Keratinocyte (primary cell): ENCODE measurements at regions not wholly inside any gene's neighbourhood (a gene's known extent, or its start where the extent isn't known, plus 50 kb on each side); places are given as distances from the start of the nearest gene placed in this dataset.

ENCODE experiments used
- DNase-seq: peaks from one replicate; pipeline ENCODE4 v3.0.0-alpha.2; 2011; ENCODE audit warnings: low read depth, missing footprints, low spot score
- FAIRE-seq: peaks from 2 replicates; lab custom pipeline; 2011; peaks lifted over from hg19 to GRCh38; lab: Jason Lieb, UNC
- H2AFZ ChIP-seq: 2 replicates; pipeline ENCODE4 v1.6.0; 2012; ENCODE audit warnings: low read length, control low read depth, inconsistent platforms; ENCODE audit not compliant: control insufficient read depth
- H3K27ac ChIP-seq: 2 replicates; pipeline ENCODE4 v1.5.1; 2011; ENCODE audit warnings: low read length; ENCODE audit not compliant: control insufficient read depth, insufficient read depth
- H3K27me3 ChIP-seq: 3 replicates; pipeline ENCODE4 v1.6.0; 2011; ENCODE audit warnings: low read length; ENCODE audit not compliant: control insufficient read depth, insufficient read depth; ENCODE audit errors: extremely low read depth
- H3K36me3 ChIP-seq, 2 experiments: 2 replicates in 1 of 2; 3 replicates in 1 of 2; pipeline ENCODE4 v1.5.1; 2011; ENCODE audit warnings: low read length in 2 of 2, mild to moderate bottlenecking in 1 of 2; ENCODE audit not compliant: control insufficient read depth in 2 of 2, insufficient read depth in 2 of 2; ENCODE audit errors: extremely low read depth in 1 of 2
- H3K4me1 ChIP-seq: 3 replicates; pipeline ENCODE4 v1.5.1; 2011; ENCODE audit warnings: low read length; ENCODE audit not compliant: control insufficient read depth, insufficient read depth; ENCODE audit errors: extremely low read depth
- H3K4me2 ChIP-seq: 3 replicates; pipeline ENCODE4 v1.6.0; 2011; ENCODE audit warnings: low read depth, low read length; ENCODE audit not compliant: control insufficient read depth, insufficient read depth; ENCODE audit errors: extremely low read depth
- H3K4me3 ChIP-seq, 3 experiments: fragments of 200-600 bp in 1 of 3; sonication (generic) in 1 of 3; 2 replicates in 2 of 3; 3 replicates in 1 of 3; pipeline ENCODE4 v1.5.1; 2011 to 2016; ENCODE audit warnings: low read length in 3 of 3, mild to moderate bottlenecking in 3 of 3, control low read depth in 2 of 3, inconsistent platforms in 1 of 3, low read depth in 1 of 3, mixed read lengths in 1 of 3, mixed run types in 1 of 3, moderate library complexity in 1 of 3; ENCODE audit not compliant: control insufficient read depth in 2 of 3, insufficient read depth in 2 of 3; ENCODE audit errors: extremely low read depth in 1 of 3
- H3K79me2 ChIP-seq: 2 replicates; pipeline ENCODE4 v1.6.0; 2012; ENCODE audit warnings: low read length; ENCODE audit not compliant: control insufficient read depth, insufficient read depth
- H3K9ac ChIP-seq: 3 replicates; pipeline ENCODE4 v1.6.0; 2011; ENCODE audit warnings: low read length; ENCODE audit not compliant: control insufficient read depth, insufficient read depth; ENCODE audit errors: extremely low read depth
- H3K9me1 ChIP-seq: 3 replicates; pipeline ENCODE4 v1.6.0; 2011; ENCODE audit warnings: low read length; ENCODE audit not compliant: control insufficient read depth, insufficient read depth; ENCODE audit errors: extremely low read depth
- H3K9me3 ChIP-seq: 2 replicates; pipeline ENCODE4 v1.5.1; 2012; ENCODE audit warnings: low read depth, low read length; ENCODE audit not compliant: control insufficient read depth
- H4K20me1 ChIP-seq: 3 replicates; pipeline ENCODE4 v1.6.0; 2011; ENCODE audit warnings: low read length; ENCODE audit not compliant: control insufficient read depth, insufficient read depth; ENCODE audit errors: extremely low read depth
- EZH2 ChIP-seq: IDR thresholded peaks from one replicate; pipeline ENCODE4 v1.6.1; 2012; ENCODE audit warnings: inconsistent platforms, mild to moderate bottlenecking, low read length, moderate library complexity
- dilution Hi-C: fragments of 300-500 bp; cut with MboI; formaldehyde crosslinking; loops from one replicate; pipeline ENCODE4 v1.7.0; 2020; ENCODE audit warnings: low sequenced_read_pairs; ENCODE audit not compliant: extremely low pct_ligation_motif_present
- TF ChIP-seq, protein P1 (sequence below), 3 experiments: IDR thresholded peaks in 1 of 3; conservative IDR thresholded peaks in 1 of 3; optimal IDR thresholded peaks in 1 of 3; 2 replicates in 2 of 3; 3 replicates in 1 of 3; pipeline versions ENCODE3 to v1.5.1; 2011; ENCODE audit warnings: low read length in 3 of 3, mild to moderate bottlenecking in 3 of 3, moderate library complexity in 2 of 3, control low read depth in 1 of 3, inconsistent platforms in 1 of 3; ENCODE audit not compliant: insufficient read depth in 2 of 3; ENCODE audit errors: extremely low read depth in 1 of 3

DNA sequence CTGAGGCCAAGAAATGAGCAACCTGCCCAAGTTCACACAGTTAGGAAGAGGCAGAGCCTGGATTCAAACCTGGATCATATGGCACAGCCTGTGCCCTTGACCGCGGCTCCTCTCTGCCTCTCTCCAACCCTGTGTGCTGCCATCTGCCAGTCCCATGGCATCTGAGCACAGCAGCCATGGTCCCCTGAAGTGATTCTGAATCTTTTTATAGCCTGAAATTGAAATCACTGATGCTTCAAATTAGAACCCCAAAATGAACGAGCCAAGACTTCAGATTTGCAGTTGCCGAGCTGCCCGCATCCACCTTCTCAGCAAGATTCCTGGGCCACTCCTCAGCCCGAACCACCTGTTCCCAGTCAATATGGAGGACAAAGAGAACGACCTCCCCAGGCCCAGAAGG, 252.7 kb downstream of the CTTN start:
- no peak overlapping the region for H3K4me3 ChIP-seq
- H3K9me3 ChIP-seq = peaks cover 2% of the 10 kb centered on the region
- no peaks in the 10 kb centered on the region for H3K4me1 ChIP-seq
- dilution Hi-C loops = no loop called here
- DNase-seq = no peak
- no peak for FAIRE-seq
- H3K79me2 ChIP-seq = no peaks in the 10 kb centered on the region
- no peaks in the 10 kb centered on the region for H3K27me3 ChIP-seq
- no peak overlapping the region for H3K4me2 ChIP-seq
- H3K27ac ChIP-seq = no peak overlapping the region
- no peaks in the 10 kb centered on the region for H4K20me1 ChIP-seq
- TF ChIP-seq, protein P1, sequence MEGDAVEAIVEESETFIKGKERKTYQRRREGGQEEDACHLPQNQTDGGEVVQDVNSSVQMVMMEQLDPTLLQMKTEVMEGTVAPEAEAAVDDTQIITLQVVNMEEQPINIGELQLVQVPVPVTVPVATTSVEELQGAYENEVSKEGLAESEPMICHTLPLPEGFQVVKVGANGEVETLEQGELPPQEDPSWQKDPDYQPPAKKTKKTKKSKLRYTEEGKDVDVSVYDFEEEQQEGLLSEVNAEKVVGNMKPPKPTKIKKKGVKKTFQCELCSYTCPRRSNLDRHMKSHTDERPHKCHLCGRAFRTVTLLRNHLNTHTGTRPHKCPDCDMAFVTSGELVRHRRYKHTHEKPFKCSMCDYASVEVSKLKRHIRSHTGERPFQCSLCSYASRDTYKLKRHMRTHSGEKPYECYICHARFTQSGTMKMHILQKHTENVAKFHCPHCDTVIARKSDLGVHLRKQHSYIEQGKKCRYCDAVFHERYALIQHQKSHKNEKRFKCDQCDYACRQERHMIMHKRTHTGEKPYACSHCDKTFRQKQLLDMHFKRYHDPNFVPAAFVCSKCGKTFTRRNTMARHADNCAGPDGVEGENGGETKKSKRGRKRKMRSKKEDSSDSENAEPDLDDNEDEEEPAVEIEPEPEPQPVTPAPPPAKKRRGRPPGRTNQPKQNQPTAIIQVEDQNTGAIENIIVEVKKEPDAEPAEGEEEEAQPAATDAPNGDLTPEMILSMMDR (optimal IDR thresholded peaks at IDR 0.05 in 1 of 3, IDR thresholded peaks at IDR 0.05 in 1 of 3, conservative IDR thresholded peaks at IDR 0.05 in 1 of 3; ENCODE audit: extremely low read depth in 1 of 3, insufficient read depth in 2 of 3, low read length in 3 of 3) = no peak
- TF ChIP-seq EZH2 = no peak
- H3K36me3 ChIP-seq = no peaks in the 10 kb centered on the region
- H3K9ac ChIP-seq = no peak overlapping the region
- no peak overlapping the region for H2AFZ ChIP-seq
- no peaks in the 10 kb centered on the region for H3K9me1 ChIP-seq

DNA sequence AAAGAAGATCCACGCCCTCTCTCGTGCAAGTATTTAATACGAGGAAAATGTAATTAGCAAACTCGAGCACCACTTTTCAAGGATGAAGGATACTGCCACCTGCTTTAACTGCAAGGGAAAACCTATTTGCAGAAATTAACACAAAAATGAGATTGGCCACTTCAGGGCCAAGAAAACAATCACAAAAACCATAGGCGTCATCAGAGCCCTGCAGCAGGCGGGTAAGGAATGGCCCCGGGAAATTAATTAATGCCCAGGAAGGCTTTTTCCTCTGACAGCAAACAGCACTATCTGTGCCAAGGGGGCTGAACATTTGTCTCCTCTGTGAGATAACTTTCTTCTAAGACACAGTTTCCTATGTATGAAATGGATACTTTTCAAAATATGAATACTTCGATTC, 255.7 kb downstream of the CTTN start:
- Histone ChIP-seq H3K79me2 (no peaks in the 10 kb centered on the region), H3K9me3 (no peaks in the 10 kb centered on the region), H2AFZ (no peak overlapping the region), H3K4me2 (no peak overlapping the region), H3K9me1 (no peaks in the 10 kb centered on the region), H4K20me1 (no peaks in the 10 kb centered on the region), H3K27me3 (no peaks in the 10 kb centered on the region), H3K9ac (no peak overlapping the region), H3K36me3 (no peaks in the 10 kb centered on the region), H3K27ac (no peak overlapping the region), H3K4me3 (no peak overlapping the region), H3K4me1 (no peaks in the 10 kb centered on the region)
- TF ChIP-seq, protein P1 (optimal IDR thresholded peaks at IDR 0.05 in 1 of 3, IDR thresholded peaks at IDR 0.05 in 1 of 3, conservative IDR thresholded peaks at IDR 0.05 in 1 of 3; ENCODE audit: extremely low read depth in 1 of 3, insufficient read depth in 2 of 3, low read length in 3 of 3) = no peak
- TF ChIP-seq EZH2 = no peak
- dilution Hi-C loops = no loop called here
- FAIRE-seq = no peak
- no peak for DNase-seq
